Panc1 (cell line): ENCODE measurements at regions not wholly inside any gene's neighbourhood (a gene's known extent, or its start where the extent isn't known, plus 50 kb on each side); places are given as distances from the start of the nearest gene placed in this dataset.

Source experiments
- ATAC-seq: fragments of 200-7000 bp; cut with Tn5 transposase; 2 replicates; pipeline ENCODE4 v1.9.1; 2020; ENCODE audit warnings: mild to moderate bottlenecking, moderate library complexity
- BruUV-seq: library from RNA; stranded (reverse); fragments of 400-500 nt; replicated peaks from 2 replicates; lab custom pipeline; 2021; lab: Mats Ljungman, UMichigan
- CTCF ChIA-PET: fragments of 300-600 bp; sonication (Branson Sonifier 250); formaldehyde crosslinking; loops from one replicate; lab custom pipeline; 2022; ENCODE audit warnings: antibody characterized with exemption; lab: Charles Lee
- POLR2A ChIA-PET: fragments of 300-600 bp; sonication (Branson Sonifier 250); formaldehyde crosslinking; loops from one replicate; lab custom pipeline; 2022; ENCODE audit warnings: antibody characterized with exemption; lab: Charles Lee
- DNase-seq: peaks from one replicate; pipeline ENCODE4 v3.0.0-alpha.2; 2010; ENCODE audit warnings: low read depth, low spot score
- H3K27ac ChIP-seq: 2 replicates; pipeline ENCODE4 v1.5.1; 2011; ENCODE audit warnings: mild to moderate bottlenecking, low read length, inconsistent platforms
- H3K27me3 ChIP-seq: fragments of 200-500 bp; sonication (Bioruptor generic); 2 replicates; pipeline ENCODE4 v1.6.0; 2014; ENCODE audit warnings: low read length, inconsistent platforms; ENCODE audit not compliant: control insufficient read depth, insufficient read depth
- H3K36me3 ChIP-seq: fragments of 200-500 bp; sonication (Bioruptor generic); 2 replicates; pipeline ENCODE4 v1.5.1; 2014; ENCODE audit warnings: inconsistent platforms, mild to moderate bottlenecking, low read length, moderate library complexity; ENCODE audit not compliant: control insufficient read depth, insufficient read depth
- H3K4me1 ChIP-seq: 2 replicates; pipeline ENCODE4 v1.5.1; 2011; ENCODE audit warnings: inconsistent platforms, mild to moderate bottlenecking, low read length, moderate library complexity; ENCODE audit not compliant: control insufficient read depth, insufficient read depth
- H3K4me3 ChIP-seq, 2 experiments: 2 replicates each; pipeline ENCODE4 v1.5.1; 2011 to 2012; ENCODE audit warnings: low read depth in 2 of 2, low read length in 2 of 2, mild to moderate bottlenecking in 2 of 2, inconsistent platforms in 1 of 2, moderate library complexity in 1 of 2
- H3K9me3 ChIP-seq: fragments of 200-500 bp; sonication (Bioruptor generic); 2 replicates; pipeline ENCODE4 v1.5.1; 2014; ENCODE audit warnings: low read depth, mild to moderate bottlenecking, inconsistent platforms, low read length, moderate library complexity; ENCODE audit not compliant: control insufficient read depth, insufficient read depth
- POLR2AphosphoS5 ChIP-seq: IDR thresholded peaks from 2 replicates; pipeline ENCODE4 v1.6.1; 2012; ENCODE audit warnings: mild to moderate bottlenecking, low read depth, low read length, moderate library complexity
- SIN3A ChIP-seq: IDR thresholded peaks from 2 replicates; pipeline ENCODE4 v1.6.1; 2012; ENCODE audit warnings: low read depth, mild to moderate bottlenecking, low read length, moderate library complexity, borderline replicate concordance; ENCODE audit not compliant: insufficient read depth
- TCF7L2 ChIP-seq: IDR thresholded peaks from 2 replicates; pipeline ENCODE4 v1.6.1; 2011; ENCODE audit warnings: mild to moderate bottlenecking, low read depth, low read length, inconsistent platforms
- in situ Hi-C: cut with HindIII; loops from 2 replicates; pipeline ENCODE4 v1.10.0; 2016; ENCODE audit warnings: low sequenced_read_pairs, low pct_unique_long_range_greater_than_20kb
- intact Hi-C: fragments of 100-400 bp; cut with micrococcal nuclease; formaldehyde crosslinking; loops from one replicate; pipeline ENCODE4 v1.10.0; 2022; ENCODE audit not compliant: unreplicated experiment
- TF ChIP-seq, protein P1 (sequence below): fragments of 450-650 bp; IDR thresholded peaks from 2 replicates; pipeline ENCODE4 v1.5.1; 2017; ENCODE audit warnings: mild to moderate bottlenecking
- TF ChIP-seq, protein P2 (sequence below), 2 experiments: IDR thresholded peaks; 2 replicates each; pipeline ENCODE4 v1.6.1; 2011 to 2012; ENCODE audit warnings: low read depth in 2 of 2, control low read depth in 1 of 2, low read length in 1 of 2, mild to moderate bottlenecking in 1 of 2, moderate library complexity in 1 of 2; ENCODE audit not compliant: insufficient read depth in 1 of 2

DNA sequence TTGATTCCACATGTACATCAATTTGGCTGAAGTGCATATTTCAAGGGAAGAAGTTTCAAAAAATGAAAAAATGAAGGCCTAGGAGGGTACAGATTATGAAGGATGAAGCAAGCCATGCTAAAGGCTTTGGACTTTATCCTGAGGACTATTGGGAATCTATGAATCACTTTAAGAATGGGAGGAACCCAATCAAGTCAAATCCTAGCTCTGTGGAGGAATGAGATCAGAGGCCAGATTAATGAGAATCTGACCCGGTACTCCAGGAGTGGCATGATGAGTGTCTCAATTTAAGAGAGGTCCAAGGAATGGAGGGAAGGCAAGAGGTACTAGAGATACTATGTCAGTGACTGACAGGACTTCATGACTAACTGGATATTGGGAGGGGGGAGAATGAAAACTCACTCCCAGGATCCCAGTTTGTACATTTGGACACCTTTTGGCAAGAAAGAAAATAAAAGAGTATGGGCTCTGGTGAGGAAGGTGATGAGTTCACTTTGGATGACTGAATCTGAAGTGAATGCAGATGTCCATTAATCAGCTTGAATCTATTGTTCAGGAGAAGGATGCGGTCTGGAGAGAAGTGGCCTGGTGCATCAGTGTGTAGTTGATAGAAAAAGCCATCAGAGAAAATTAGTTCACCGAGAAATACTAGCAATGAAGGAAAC, 349.0 kb downstream of the EFNB2 start:
- H3K4me1 ChIP-seq, result no peaks in the 10 kb centered on the region
- in situ Hi-C loops, result no loop called here
- no peaks in the 10 kb centered on the region for H3K36me3 ChIP-seq
- ChIA-PET CTCF (no interaction called here), POLR2A (no interaction called here)
- H3K4me3 ChIP-seq, result no peak overlapping the region
- DNase-seq (no peak), ATAC-seq (no peak)
- intact Hi-C loops, result no loop called here
- TF ChIP-seq TCF7L2 (no peak), SIN3A (no peak), POLR2AphosphoS5 (no peak)
- no peaks in the 10 kb centered on the region for H3K9me3 ChIP-seq
- BruUV-seq, result no TSS peak
- H3K27me3 ChIP-seq, result no peaks in the 10 kb centered on the region
- no peak overlapping the region for H3K27ac ChIP-seq

DNA sequence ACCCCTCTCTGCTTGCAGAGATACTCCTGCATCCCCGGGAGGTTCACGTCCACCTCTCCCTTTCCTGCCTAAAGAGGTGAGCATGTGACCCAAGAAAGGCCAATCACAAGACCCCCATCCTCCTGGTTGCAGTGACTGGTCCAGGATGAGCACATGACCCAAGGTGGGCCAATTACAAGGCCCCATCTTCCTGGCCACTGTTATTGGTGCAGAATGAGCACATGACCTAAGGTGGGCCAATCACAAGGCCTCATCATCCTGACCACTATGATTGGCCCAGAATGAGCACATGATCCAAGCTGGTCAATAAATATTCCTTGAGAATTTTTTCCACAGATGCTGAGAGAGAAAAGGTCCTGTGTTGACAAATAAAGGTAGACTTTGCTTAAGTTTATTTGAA, 350.7 kb downstream of the EFNB2 start:
- DNase-seq (no peak), ATAC-seq (no peak)
- ChIA-PET CTCF (no interaction called here), POLR2A (no interaction called here)
- Histone ChIP-seq H3K4me1 (no peaks in the 10 kb centered on the region), H3K36me3 (no peaks in the 10 kb centered on the region), H3K9me3 (no peaks in the 10 kb centered on the region), H3K27me3 (no peaks in the 10 kb centered on the region), H3K4me3 (no peak overlapping the region), H3K27ac (no peak overlapping the region)
- BruUV-seq, result no TSS peak
- TF ChIP-seq TCF7L2, result no peak
- no peak for TF ChIP-seq POLR2AphosphoS5
- TF ChIP-seq, protein P1, sequence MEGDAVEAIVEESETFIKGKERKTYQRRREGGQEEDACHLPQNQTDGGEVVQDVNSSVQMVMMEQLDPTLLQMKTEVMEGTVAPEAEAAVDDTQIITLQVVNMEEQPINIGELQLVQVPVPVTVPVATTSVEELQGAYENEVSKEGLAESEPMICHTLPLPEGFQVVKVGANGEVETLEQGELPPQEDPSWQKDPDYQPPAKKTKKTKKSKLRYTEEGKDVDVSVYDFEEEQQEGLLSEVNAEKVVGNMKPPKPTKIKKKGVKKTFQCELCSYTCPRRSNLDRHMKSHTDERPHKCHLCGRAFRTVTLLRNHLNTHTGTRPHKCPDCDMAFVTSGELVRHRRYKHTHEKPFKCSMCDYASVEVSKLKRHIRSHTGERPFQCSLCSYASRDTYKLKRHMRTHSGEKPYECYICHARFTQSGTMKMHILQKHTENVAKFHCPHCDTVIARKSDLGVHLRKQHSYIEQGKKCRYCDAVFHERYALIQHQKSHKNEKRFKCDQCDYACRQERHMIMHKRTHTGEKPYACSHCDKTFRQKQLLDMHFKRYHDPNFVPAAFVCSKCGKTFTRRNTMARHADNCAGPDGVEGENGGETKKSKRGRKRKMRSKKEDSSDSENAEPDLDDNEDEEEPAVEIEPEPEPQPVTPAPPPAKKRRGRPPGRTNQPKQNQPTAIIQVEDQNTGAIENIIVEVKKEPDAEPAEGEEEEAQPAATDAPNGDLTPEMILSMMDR, result no peak
- no peak for TF ChIP-seq SIN3A
- TF ChIP-seq, protein P2, sequence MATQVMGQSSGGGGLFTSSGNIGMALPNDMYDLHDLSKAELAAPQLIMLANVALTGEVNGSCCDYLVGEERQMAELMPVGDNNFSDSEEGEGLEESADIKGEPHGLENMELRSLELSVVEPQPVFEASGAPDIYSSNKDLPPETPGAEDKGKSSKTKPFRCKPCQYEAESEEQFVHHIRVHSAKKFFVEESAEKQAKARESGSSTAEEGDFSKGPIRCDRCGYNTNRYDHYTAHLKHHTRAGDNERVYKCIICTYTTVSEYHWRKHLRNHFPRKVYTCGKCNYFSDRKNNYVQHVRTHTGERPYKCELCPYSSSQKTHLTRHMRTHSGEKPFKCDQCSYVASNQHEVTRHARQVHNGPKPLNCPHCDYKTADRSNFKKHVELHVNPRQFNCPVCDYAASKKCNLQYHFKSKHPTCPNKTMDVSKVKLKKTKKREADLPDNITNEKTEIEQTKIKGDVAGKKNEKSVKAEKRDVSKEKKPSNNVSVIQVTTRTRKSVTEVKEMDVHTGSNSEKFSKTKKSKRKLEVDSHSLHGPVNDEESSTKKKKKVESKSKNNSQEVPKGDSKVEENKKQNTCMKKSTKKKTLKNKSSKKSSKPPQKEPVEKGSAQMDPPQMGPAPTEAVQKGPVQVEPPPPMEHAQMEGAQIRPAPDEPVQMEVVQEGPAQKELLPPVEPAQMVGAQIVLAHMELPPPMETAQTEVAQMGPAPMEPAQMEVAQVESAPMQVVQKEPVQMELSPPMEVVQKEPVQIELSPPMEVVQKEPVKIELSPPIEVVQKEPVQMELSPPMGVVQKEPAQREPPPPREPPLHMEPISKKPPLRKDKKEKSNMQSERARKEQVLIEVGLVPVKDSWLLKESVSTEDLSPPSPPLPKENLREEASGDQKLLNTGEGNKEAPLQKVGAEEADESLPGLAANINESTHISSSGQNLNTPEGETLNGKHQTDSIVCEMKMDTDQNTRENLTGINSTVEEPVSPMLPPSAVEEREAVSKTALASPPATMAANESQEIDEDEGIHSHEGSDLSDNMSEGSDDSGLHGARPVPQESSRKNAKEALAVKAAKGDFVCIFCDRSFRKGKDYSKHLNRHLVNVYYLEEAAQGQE (IDR thresholded peaks at IDR 0.05; ENCODE audit: insufficient read depth in 1 of 2, low read depth in 2 of 2, low read length in 1 of 2), result no peak
- in situ Hi-C loops (no loop called here), intact Hi-C loops (no loop called here)

DNA sequence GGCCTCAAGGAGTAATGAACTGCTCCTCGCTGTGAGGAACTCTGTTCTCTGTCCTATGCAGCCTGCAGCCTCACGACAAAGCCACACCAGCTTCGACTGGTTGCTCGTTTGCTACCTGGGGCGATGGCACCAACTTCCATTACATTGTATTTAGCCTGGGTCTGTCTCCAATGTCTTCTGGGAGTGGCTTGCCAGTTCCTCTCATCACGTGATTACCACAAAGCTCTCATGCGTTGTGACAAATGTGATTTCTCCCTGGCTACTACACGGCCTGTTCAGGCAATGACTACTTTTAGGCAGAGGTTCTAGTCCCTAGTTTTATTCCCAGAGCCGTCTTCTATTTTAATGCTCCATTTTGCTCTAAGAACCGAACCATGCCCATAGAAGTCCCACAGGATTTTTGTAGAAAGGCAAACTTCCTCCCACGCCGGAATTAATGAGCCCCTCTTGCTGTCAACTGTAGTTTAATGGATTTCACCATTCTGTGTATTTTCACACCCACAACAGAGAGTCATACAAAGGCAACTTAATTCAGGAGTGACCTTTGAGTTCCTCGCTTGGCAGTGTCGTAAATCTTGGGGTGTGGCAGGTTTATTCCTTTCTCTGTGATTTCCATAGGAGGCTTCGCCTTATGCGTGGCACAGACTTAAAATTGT, 351.9 kb downstream of the EFNB2 start:
- in situ Hi-C loops (no loop called here), intact Hi-C loops (no loop called here)
- POLR2A ChIA-PET, result no interaction called here
- Histone ChIP-seq H3K27me3 (no peaks in the 10 kb centered on the region), H3K9me3 (no peaks in the 10 kb centered on the region), H3K27ac (no peak overlapping the region), H3K36me3 (no peaks in the 10 kb centered on the region), H3K4me3 (no peak overlapping the region), H3K4me1 (no peaks in the 10 kb centered on the region)
- CTCF ChIA-PET, result no interaction called here
- DNase-seq (no peak), ATAC-seq (no peak)
- TF ChIP-seq, protein P1, result no peak
- TF ChIP-seq, protein P2 (IDR thresholded peaks at IDR 0.05; ENCODE audit: insufficient read depth in 1 of 2, low read depth in 2 of 2, low read length in 1 of 2), result no peak
- TF ChIP-seq TCF7L2, result no peak
- no peak for TF ChIP-seq SIN3A
- no TSS peak for BruUV-seq
